ENCODE measurements at regions not wholly inside any gene's neighbourhood (a gene's known extent, or its start where the extent isn't known, plus 50 kb on each side); places are given as distances from the start of the nearest gene placed in this dataset.

DNA sequence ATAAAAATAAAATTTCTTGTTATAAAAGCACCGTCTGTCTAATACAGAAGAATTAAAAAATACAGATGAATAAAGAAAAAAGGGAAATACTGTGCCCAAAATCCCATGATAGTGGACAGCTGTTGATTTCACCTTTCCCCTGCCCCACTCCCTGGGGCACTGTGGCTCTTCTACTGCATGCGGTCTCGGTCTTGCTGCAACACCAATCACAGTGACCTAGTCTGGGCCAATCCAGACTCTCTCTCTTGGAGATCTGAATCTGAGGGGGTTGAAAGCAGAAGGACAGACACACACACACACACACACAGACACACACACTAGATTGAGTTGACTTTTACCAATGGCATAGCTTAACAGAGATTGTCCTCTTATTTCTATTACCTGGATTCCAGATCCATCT lies 70.5 kb upstream of the FYN start:
- TF ChIP-seq POLR2A (IDR thresholded peaks at IDR 0.05; ENCODE audit: low read depth, low read length) (no peak), POLR2AphosphoS5 (IDR thresholded peaks at IDR 0.05; ENCODE audit: low read depth, low read length) (no peak), PAX5 (IDR thresholded peaks at IDR 0.05; ENCODE audit: insufficient read depth, low read length, severe bottlenecking) (no peak), TAF1 (IDR thresholded peaks at IDR 0.05; ENCODE audit: low read depth, low read length) (no peak)
